ENCODE measurements at regions not wholly inside any gene's neighbourhood (a gene's known extent, or its start where the extent isn't known, plus 50 kb on each side); places are given as distances from the start of the nearest gene placed in this dataset.
"Not testable (repeated sequence)": the region's sequence is repeated elsewhere in the genome, so short reads cannot be mapped to it uniquely, and the experiment has no call there.

DNA sequence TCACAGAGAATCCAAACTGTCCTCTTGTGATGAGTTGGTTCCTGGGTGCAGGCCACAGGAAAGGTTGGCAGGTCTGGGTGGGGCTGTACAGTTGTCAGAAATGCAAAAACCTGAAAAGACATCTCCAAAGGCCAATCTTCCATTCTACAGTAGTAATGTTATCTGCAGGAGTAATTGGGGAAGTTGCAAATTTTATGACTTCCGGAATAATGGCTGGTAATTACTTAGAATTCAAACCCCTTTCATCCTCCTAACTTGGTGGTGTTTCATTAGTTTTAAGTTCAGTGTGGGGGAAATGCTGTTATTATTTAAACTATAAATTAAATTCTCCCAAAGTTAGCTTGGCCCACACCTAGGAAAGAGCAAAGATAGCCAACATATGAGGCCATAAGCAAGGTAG lies 64.7 kb upstream of the FAT3 start:
- WGBS, 2 donors, result 60 to 94% methylated on average over 1 of the region's 1 CpG
- TF ChIP-seq, protein P1, sequence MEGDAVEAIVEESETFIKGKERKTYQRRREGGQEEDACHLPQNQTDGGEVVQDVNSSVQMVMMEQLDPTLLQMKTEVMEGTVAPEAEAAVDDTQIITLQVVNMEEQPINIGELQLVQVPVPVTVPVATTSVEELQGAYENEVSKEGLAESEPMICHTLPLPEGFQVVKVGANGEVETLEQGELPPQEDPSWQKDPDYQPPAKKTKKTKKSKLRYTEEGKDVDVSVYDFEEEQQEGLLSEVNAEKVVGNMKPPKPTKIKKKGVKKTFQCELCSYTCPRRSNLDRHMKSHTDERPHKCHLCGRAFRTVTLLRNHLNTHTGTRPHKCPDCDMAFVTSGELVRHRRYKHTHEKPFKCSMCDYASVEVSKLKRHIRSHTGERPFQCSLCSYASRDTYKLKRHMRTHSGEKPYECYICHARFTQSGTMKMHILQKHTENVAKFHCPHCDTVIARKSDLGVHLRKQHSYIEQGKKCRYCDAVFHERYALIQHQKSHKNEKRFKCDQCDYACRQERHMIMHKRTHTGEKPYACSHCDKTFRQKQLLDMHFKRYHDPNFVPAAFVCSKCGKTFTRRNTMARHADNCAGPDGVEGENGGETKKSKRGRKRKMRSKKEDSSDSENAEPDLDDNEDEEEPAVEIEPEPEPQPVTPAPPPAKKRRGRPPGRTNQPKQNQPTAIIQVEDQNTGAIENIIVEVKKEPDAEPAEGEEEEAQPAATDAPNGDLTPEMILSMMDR (IDR thresholded peaks at IDR 0.05), result no peak
- TF ChIP-seq POLR2A (IDR thresholded peaks at IDR 0.05), result no peak
- no peak overlapping the region for H3K4me3 ChIP-seq
- H3K36me3 ChIP-seq (replicated peaks in 1 of 2; ENCODE audit: insufficient read depth in 1 of 2, low read depth in 2 of 2), result no peaks in the 10 kb centered on the region
- DNase-seq, result no peak
- no peaks in the 10 kb centered on the region for H3K9me3 ChIP-seq
- H3K4me1 ChIP-seq, result no peaks in the 10 kb centered on the region
- ATAC-seq, result no peak
- H3K27ac ChIP-seq, result no peak overlapping the region
- intact Hi-C loops (cut with DNase I), result no loop called here
- no peaks in the 10 kb centered on the region for H3K27me3 ChIP-seq

DNA sequence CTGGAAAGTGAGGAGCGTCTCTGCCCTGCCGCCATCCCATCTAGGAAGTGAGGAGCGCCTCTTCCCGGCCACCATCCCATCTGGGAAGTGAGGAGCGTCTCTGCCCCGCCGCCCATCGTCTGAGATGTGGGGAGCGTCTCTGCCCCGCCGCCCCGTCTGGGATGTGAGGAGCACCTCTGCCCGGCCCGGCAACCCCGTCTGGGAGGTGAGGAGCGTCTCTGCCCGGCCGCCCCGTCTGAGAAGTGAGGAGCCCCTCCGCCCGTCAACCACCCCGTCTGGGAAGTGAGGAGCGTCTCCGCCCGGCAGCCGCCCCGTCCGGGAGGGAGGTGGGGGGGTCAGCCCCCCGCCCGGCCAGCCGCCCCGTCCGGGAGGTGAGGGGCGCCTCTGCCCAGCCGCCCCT lies 67.2 kb upstream of the FAT3 start:
- intact Hi-C loops (cut with DNase I); H3K4me1 ChIP-seq; H3K4me3 ChIP-seq; H3K36me3 ChIP-seq (replicated peaks in 1 of 2; ENCODE audit: insufficient read depth in 1 of 2, low read depth in 2 of 2); H3K27me3 ChIP-seq; ATAC-seq; H3K9me3 ChIP-seq; H3K27ac ChIP-seq; DNase-seq: not testable (repeated sequence)
- 90% methylated on average over 13 to 35 of the region's 35 CpGs for WGBS, 2 donors

DNA sequence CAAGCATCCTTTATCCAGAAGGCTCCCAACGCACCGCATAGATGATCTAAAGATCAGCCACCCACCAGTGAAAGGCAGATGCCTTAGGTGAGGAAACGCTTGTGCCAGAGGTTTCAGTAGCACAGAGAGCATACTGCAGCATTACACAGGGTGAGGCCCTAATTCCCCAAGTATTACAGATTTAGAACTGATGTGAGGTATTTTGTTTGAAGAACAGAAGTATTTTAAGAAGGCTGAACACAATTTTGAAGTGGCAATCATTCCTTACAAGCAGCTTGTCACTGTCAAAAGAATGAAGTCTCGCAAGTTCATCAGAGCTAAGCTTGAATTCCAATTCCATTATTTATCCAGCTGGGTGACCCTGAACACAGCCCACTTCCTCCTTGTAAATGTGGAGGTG lies 70.0 kb upstream of the FAT3 start:
- intact Hi-C loops (cut with DNase I), result no loop called here
- ATAC-seq (no peak), DNase-seq (no peak)
- Histone ChIP-seq H3K4me1 (no peaks in the 10 kb centered on the region), H3K9me3 (no peaks in the 10 kb centered on the region), H3K27ac (no peak overlapping the region), H3K4me3 (no peak overlapping the region), H3K27me3 (no peaks in the 10 kb centered on the region), H3K36me3 (replicated peaks in 1 of 2; ENCODE audit: insufficient read depth in 1 of 2, low read depth in 2 of 2) (no peaks in the 10 kb centered on the region)
- TF ChIP-seq POLR2A (IDR thresholded peaks at IDR 0.05), result no peak
- 63 to 74% methylated on average over 4 of the region's 4 CpGs for WGBS, 2 donors

DNA sequence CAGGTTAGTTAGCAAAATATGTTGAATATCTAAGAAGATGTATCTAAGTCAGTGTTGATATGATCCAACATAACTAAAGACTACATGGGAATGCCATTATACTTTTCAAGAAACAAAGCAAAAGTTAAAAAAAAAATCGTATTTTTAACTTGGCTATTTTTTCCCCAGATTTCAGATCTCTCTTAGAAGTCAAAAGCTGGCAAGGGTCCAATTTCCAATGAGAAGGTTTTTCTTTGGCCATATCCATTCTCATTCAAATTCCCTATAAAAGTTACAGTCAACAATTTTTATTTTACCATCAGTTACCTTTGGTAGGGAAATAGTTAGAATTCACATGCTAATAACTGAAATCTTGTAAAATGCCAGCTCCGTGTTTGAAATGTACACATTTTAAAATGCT lies 70.5 kb upstream of the FAT3 start:
- WGBS, 2 donors, result 54 to 59% methylated on average over 2 of the region's 2 CpGs
- no peak for DNase-seq
- Histone ChIP-seq H3K4me3 (no peak overlapping the region), H3K36me3 (replicated peaks in 1 of 2; ENCODE audit: insufficient read depth in 1 of 2, low read depth in 2 of 2) (no peaks in the 10 kb centered on the region), H3K27me3 (no peaks in the 10 kb centered on the region), H3K9me3 (no peaks in the 10 kb centered on the region), H3K27ac (no peak overlapping the region), H3K4me1 (no peaks in the 10 kb centered on the region)
- ATAC-seq, result no peak
- intact Hi-C loops (cut with DNase I), result no loop called here
- TF ChIP-seq POLR2A (IDR thresholded peaks at IDR 0.05), result no peak
- TF ChIP-seq, protein P1 (IDR thresholded peaks at IDR 0.05), result no peak

DNA sequence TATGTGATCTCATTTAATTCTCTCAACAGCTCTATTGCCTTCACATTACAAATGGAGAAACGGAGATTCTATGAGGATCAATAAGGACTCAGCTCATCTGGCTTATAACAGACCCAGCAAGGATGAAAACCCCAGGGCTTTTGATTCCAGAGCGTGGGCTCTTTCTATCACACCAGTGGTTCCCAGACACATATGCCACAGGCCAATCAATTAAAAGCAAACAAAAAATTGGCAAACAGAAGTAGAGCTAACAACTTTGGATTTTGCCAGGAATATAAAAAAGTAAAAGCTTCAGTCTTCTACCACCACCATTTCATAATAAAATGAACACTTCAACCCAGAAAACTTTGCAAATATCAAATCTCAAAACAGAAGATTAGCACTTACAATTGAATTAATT lies 71.1 kb upstream of the FAT3 start:
- H3K9me3 ChIP-seq, result no peaks in the 10 kb centered on the region
- H3K27me3 ChIP-seq, result no peaks in the 10 kb centered on the region
- intact Hi-C loops (cut with DNase I), result no loop called here
- H3K27ac ChIP-seq, result no peak overlapping the region
- DNase-seq (no peak), ATAC-seq (no peak)
- 26 to 30% methylated on average over 2 of the region's 2 CpGs for WGBS, 2 donors
- no peaks in the 10 kb centered on the region for H3K4me1 ChIP-seq
- TF ChIP-seq, protein P1 (IDR thresholded peaks at IDR 0.05), result no peak
- TF ChIP-seq POLR2A (IDR thresholded peaks at IDR 0.05), result no peak
- no peak overlapping the region for H3K4me3 ChIP-seq
- H3K36me3 ChIP-seq (replicated peaks in 1 of 2; ENCODE audit: insufficient read depth in 1 of 2, low read depth in 2 of 2), result no peaks in the 10 kb centered on the region

DNA sequence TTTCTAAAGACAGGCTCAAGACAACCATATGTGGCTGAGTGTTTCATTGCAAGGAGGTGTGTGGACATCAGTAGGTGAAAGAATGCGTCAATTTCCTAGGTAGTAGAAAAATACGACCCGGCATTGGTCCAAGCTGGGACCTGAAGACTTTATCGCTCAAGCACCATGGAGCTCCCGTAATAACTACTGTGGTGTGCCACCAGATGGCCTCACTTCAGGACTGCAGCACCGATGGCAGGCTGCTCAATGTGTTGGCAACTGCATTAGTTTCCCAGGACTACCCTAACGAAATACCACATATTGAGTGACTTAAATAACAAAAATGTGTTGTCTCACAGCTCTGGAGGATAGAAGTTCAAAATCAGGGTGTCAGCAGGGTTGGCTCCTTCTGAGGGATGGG lies 72.4 kb upstream of the FAT3 start:
- TF ChIP-seq, protein P1 (IDR thresholded peaks at IDR 0.05), result no peak
- no peak for TF ChIP-seq POLR2A (IDR thresholded peaks at IDR 0.05)
- H3K27ac ChIP-seq, result no peak overlapping the region
- H3K9me3 ChIP-seq, result no peaks in the 10 kb centered on the region
- ATAC-seq (no peak), DNase-seq (no peak)
- intact Hi-C loops (cut with DNase I), result no loop called here
- H3K36me3 ChIP-seq (replicated peaks in 1 of 2; ENCODE audit: insufficient read depth in 1 of 2, low read depth in 2 of 2), result no peaks in the 10 kb centered on the region
- H3K4me1 ChIP-seq, result no peaks in the 10 kb centered on the region
- WGBS, 2 donors, result 68 to 70% methylated on average over 7 of the region's 7 CpGs
- no peaks in the 10 kb centered on the region for H3K27me3 ChIP-seq
- H3K4me3 ChIP-seq, result no peak overlapping the region

Data from body of pancreas (tissue), 4 donors.